Left ventricle myocardium superior (tissue), 1 donor: ENCODE measurements at regions not wholly inside any gene's neighbourhood (a gene's known extent, or its start where the extent isn't known, plus 50 kb on each side); places are given as distances from the start of the nearest gene placed in this dataset.

Experiments used
- ATAC-seq: fragments of 200-7000 bp; cut with Tn5 transposase; one replicate; pipeline ENCODE4 v1.9.1; 2020; ENCODE audit warnings: mild to moderate bottlenecking, moderate library complexity
- DNase-seq: peaks from one replicate; pipeline ENCODE4 v3.0.0-alpha.2; 2020
- intact Hi-C: fragments of 100-400 bp; cut with micrococcal nuclease; formaldehyde crosslinking; loops from one replicate; pipeline ENCODE4 v1.11.0; 2022
- donor health status: DM: no; HTN: yes; CAD: no; lungs with severe emphysema.

DNA sequence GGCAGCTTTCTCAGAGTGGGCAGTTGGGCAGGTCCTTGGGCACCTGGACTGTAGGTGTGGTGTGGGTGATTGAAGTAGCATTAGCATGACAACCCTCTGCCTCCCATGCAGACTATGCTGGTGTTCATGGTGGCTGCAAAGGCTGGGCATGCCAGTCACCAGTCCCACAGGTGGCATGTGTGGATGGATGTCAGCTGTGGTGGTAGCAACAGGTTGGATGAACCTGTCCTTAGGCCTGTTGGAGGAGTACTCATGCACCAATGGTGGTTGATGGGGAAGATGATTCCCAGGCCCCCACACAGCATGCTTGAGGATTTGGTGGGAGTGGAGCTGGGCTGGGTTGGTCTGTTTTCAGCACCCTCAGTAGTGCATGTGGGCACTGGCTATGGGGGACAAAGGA lies 251.1 kb downstream of the PAX1 start:
- no peak for ATAC-seq
- no peak for DNase-seq
- intact Hi-C loops: no loop called here

DNA sequence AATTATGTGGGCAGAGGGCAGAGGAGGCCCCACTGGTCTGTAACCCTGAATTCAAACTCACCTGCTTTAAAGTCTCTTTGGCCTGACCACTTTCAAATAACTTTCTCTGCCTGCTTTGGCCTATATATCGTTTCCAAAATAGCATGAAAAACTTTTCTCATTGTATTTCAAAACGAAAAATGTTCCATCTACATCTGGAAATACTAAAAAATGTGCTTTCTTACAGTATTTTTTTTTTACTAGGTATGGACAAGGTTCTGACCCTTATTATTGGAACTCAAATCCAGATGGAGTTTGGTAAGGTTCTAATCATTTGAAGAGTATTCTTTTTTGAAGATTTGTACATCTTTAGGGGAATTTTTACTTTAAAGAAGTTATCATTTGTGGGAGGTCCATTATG lies 241.9 kb downstream of the PAX1 start:
- DNase-seq: no peak
- intact Hi-C loops: no loop called here
- ATAC-seq: no peak

DNA sequence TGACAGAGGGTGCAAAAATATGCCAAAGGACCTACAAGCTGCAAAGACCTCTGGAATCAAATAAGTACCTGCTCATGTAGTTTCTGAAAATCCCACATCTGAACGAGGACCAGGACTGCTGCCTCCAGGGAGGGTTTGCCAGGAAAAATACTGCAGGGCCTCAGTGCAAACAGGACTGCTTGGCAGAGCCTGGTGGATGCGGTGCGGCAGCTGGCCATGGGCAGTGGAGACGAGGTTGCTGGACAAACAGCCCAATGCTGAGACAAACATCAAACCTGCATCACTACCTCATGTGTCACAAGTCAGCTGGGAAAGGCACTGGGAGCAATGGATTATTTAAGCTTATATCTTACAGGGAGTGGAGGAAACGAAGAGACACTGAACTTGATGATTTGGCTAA lies 238.8 kb downstream of the PAX1 start:
- intact Hi-C loops: no loop called here
- ATAC-seq (no peak), DNase-seq (no peak)

DNA sequence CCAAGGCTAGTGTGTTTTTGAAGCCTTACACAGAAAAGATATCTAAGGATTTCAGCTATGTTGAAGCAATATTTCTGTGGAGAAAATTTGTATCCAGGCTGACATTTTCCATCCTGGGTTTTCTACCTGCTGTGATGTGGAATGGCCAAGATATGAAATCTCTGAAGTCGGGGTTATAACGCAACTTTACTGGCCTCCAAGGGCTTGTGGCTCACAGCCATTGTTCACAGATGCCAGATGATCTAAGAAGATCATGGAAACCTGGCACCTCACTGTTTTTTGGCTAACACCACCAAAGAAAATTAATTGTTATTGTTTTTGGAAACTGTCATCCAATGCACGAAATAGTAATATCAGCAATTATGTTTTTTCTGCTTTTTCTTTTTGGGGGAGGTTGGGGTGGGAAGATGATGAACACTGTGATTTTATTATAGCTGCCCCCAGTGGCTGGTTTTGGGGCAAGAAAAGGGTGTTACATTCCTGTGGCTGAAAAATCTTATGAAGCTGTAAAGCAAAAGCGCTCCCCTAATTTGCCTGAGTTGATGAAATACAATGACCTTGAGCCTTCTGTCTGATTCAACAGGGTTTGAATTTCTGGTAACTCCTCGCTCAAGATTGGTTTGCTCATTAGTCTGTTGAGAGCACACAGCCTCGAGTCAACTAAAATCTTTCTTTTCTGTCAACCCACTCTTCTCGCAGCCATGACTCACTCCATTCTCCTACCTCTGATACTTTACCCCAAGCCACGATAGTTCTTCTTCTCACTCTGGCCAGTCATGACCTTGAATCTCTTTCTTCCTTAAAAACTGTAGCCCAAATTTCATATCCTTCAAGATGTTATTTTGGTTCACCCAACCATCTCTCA lies 236.7 kb downstream of the PAX1 start:
- no peak for ATAC-seq

DNA sequence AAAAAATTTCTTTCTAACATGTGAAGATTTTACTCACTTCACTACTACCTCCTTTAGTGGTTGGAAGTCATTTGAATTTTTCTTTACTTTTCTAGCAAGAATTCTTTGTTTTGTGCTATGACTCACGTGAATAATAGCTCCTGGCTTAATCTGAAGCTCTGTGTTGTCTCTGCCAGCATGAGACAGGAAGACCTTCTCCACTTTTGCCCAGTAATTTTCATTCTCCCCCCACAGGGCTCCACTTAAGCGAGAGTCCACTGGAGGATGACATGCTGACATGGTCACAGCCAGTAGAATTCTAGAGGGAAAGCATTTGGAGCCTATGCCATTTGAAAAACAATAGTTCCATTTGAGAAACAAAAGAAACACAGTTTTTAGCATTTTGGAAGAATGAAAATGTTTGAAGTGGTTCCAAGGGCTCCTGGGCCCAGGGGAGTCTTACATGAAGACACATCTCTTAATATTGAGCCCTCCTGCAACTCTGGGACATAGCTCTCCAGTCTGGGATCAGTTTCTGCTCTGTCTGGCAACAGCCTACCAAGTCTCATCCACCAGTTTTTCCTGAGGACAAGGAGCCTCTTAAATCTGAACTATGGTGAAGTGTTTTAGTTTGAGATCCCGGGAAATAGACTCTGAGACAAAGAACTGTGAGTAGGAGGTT lies 231.4 kb downstream of the PAX1 start:
- intact Hi-C loops: no loop called here
- ATAC-seq: no peak
- DNase-seq: no peak

More for the DNA sequence above, 236.7 kb downstream of the PAX1 start:
- no peak for DNase-seq
- intact Hi-C loops: no loop called here

DNA sequence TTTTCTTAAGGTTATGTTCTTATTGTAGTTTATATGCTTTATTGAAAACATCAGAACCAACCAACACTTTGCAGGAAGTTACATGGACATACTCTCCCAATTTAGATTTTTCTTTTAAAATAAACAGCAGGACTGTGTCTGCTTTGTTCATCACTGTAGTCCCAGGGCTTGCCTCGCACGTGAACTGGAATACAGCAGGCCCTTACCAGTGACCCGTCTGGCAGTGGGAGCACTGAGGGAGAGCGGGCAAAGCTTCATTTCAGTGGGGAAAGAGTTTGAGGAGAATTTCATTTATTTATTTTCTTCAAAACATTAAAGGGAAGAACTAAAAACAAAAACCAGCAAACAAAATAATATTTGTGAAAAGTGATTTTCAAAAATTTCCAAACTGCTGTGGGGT lies 230.8 kb downstream of the PAX1 start:
- intact Hi-C loops: no loop called here
- no peak for ATAC-seq
- DNase-seq: no peak

DNA sequence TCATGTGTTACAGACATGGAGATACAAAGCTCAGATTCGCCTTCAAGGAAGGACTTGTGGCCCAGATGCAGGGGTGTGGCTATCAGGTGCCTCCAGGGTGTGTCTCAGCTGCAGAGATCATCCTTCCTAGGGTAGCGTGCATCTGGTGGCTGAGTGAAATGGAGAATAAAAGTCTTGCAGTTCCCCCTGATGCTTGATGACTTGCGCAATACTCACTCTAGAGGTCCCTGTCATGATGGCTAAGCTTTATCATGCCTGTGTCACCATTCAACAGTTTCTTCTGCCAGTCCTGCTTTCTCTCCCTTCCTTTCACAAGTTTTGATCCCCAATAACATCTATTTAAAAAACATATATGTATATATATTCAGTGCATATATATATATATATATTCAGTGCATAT lies 228.1 kb downstream of the PAX1 start:
- DNase-seq: no peak
- ATAC-seq: no peak
- intact Hi-C loops: no loop called here

DNA sequence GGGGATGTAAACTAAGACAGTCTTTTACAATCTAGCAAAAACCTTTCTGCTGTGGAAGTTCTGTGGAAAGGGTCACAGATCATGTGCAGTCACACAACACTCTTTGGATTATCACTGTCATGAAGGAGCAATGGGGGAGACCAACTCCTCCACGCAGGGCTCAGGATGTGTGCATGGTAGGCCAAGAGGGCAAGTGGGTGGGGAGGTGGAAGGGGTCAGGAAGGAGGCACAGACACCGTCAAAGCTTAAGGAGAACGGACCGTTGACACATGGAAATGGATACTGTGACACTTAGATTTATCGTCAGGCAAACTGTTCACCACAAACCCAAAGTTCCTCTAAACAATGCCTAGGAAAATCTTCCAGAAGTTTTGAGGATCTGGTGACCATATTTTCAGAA lies 215.8 kb downstream of the PAX1 start:
- intact Hi-C loops: no loop called here
- DNase-seq (no peak), ATAC-seq (no peak)

DNA sequence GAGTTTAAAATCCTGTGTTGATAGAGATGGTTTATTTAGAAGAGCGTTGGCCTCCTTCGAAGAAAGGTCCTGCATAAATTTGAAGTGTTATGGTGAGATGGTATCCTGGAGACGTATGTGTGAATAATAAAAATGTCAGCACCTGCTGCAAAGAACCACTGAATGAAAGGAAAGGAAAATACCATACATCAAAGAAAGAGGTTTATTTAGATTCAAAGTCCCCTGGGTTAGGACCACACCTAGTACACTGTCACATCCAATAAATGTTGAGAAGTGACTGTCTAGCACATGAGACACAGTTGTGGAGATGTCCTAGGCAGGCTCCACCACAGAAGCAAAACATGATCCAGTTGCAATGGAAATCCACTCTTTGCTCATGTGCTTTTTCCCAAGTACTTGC lies 214.7 kb downstream of the PAX1 start:
- intact Hi-C loops: no loop called here
- ATAC-seq (no peak), DNase-seq (no peak)

DNA sequence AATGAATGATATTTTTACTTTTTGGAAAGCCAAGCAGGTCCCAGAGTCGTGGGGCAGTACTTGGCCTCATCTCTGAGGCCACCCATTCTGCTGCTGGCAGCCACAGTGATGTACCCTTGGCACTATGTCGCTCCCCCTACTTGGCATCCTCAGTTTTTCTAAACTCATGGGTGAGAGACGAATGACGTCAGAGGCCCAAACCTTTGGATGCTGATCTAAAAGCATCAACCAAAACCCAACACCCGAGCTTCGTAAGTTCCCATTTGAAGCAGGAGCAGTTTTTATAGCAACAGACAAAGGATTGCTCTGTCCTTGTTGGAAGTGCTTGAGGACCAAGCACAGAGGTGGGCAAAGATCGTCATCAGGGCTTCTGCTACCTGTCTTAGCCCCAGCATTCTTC lies 212.9 kb downstream of the PAX1 start:
- no peak for ATAC-seq
- intact Hi-C loops: no loop called here

DNA sequence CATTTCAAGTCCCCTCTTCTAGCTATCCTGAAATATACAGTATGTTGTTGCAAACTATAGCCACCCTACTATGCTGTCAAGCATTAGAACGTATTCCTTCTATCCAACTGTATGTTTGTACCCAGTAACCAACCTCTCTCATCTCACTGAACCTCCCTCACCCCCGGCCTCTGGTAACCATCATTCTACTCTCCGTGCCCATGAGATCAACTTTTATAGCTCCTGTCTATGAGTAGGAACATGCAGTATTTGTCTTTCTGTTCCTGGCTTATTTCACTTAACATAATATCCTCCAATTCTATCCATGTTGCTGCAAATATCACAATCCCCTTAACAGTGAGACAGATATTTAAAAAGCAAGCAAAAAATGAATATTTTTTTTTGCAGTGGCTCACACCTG lies 196.9 kb downstream of the PAX1 start:
- intact Hi-C loops: no loop called here
- ATAC-seq (no peak), DNase-seq (no peak)

More for the DNA sequence above, 212.9 kb downstream of the PAX1 start:
- no peak for DNase-seq

DNA sequence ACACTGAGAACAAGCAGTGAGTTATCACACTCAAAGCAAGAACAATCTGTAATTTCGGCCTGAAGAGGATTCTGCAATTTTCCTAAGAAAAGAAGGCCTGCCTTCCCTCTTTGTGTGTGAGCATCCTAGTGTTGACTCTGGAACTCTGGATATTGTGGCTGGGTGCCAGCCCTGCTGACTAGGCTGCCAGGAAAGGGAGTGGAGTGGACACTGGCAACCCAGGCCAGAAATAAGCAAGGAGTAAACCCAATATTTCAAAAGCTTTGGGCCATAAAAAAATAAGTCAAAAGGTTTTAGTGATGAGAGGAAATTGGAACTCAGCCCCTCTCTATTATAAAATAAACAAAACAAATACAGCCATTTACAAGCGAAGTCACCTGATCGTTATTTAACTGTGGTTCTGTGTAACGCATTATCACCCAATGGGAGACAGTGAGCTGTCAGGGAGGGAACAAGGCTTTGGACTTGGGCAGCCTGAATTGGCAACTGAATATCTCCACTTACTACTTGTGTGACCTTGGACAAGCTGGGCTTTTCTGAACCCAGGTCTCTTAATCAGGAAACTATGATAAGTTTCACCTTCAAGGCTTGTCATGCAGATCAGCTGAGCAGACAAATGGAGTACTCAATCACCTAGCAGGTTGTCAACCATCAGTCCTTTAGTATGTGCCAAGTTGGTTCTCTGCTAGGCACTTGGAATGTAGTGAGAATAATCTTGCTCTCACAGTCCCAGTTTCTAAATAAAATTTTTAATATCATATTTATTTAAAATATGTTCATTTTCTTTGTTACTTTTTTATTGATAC lies 196.2 kb downstream of the PAX1 start:
- DNase-seq: peak; percentile 66
- ATAC-seq: peak; percentile 93
- intact Hi-C loops: no loop called here

DNA sequence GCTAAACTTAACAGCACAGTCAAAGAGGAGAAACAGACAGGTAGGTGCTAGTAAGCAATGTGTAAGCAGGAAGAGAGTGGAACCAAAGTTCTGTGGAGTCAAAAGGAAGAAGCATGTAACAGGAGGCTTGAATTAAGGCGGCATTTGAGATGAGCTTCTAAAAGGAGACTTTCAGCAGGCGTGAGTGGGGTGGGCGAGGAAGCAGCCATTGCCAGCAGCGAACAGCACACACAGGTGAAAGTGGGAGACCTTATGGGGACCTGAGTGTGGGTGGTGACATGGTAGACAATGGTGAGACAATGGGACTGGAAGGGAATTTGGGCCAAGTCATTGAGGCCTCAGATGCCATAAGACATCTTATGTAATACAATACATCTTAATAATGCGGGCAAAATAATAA lies 195.0 kb downstream of the PAX1 start:
- intact Hi-C loops: no loop called here
- DNase-seq (no peak), ATAC-seq (no peak)

DNA sequence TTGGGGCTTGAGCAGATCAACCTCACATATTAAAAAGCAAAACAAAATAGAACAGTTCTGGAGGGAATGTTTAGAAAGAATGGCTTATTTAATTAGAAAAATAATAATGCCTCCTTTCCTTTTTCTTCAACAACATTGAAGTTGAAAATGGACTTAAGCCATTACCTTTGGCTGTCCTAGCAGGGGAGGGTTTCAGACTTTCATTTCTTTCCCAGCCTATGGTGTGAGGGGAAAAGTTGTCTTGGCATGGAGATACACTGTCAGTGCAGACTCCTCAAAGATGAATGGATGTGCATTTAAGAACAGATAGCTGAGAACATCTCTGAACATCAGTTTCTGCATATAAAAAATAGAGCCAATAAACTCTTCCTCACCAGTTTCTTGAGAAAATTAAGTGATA lies 169.5 kb downstream of the PAX1 start:
- intact Hi-C loops: no loop called here
- ATAC-seq (no peak), DNase-seq (no peak)

DNA sequence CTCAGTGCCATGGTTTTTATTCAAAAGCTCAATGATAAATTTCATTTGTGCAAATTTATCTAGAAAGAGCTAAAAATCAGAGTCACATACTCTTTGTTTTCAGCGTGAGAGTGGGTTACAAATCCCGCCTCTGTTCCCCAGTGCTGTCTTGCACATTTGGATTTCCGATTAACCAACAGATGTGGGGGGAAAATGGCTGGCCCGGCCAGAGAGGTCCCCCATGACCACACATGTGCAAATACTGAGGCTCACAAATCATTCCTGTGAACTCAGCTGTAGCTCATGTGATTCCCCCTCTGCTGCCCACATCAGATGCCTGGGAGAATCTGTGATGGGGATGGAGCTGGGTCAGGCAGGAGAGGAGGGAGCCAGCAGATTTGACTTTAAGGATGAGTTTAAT lies 168.7 kb downstream of the PAX1 start:
- intact Hi-C loops: no loop called here

DNA sequence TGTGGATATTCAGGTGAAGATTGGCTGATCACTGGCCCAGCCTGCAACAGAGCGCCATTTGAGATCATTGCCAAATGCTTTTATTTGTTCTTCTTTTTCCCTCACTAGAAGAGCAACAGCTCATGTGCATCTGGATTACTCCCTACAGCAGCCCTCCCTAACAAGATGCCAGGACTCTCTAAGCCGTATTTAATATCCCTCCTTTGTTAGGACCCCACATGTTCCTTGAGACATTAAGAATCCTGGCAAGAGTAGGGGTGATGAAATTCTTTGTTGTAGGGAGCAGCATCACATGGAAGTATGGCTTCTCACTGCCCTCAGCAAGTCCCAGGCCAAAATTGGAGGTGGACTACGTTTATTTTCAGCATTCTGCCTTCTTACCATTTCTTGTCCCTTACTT lies 167.8 kb downstream of the PAX1 start:
- intact Hi-C loops: no loop called here
- DNase-seq: no peak
- no peak for ATAC-seq

More for the DNA sequence above, 168.7 kb downstream of the PAX1 start:
- no peak for ATAC-seq
- DNase-seq: no peak

DNA sequence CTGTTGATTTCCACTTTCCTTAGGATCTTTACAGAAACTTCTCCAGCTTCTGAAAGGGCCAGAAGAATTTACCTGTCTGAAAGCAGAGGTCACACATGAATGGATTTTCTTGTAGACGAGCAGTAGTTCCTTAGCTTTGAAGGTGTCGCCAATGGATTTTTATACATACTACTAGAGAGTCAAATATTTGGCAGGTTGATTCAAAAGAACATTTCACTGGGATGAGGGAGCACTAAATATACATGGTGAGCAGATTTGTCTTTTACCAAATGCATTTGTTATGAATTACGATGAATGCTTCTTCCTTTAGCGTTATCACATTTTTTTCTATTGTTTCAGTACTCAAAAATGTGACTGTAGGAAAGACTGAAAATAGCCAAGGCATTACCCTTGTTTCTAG lies 162.3 kb downstream of the PAX1 start:
- DNase-seq (no peak), ATAC-seq (no peak)
- intact Hi-C loops: no loop called here

DNA sequence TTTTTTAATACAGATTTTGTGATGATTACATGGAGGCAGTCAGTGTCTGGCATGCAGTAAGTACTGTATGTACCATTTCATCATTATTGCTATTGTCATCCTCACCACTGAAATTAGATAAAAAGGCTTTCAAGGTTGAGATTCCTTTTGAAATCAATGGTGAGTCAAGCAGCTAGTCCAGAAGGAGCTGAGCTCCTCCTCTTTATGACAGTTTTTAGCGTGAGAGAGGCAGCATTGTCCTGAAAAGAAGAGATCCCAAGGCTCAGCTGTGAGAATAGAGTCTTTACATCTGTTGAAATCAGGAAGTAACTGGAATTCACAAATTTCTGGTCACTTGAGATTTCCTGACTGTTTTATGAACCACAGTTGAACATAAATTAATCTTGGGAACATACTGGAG lies 161.9 kb downstream of the PAX1 start:
- intact Hi-C loops: no loop called here

DNA sequence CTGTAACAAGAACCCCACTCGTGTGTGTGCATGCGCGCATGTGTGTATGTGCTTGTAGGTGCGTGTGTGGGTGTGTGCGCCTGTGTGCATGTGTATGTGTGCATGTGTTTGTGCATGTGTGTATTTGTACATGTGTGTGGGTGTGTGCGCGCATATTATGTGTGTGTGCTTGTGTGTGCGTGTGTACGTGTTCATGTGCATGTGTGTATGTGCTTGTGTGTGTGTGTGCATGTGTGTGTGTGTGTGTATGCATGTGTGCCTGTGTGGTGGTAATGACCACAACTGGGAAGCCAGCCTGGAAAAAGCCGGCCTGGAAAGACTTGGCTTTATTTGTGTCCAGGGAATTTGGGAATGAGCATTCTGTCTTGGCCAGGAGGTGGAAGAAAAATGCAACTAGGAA lies 157.5 kb downstream of the PAX1 start:
- intact Hi-C loops: no loop called here
- DNase-seq (no peak), ATAC-seq (no peak)

More for the DNA sequence above, 161.9 kb downstream of the PAX1 start:
- ATAC-seq (no peak), DNase-seq (no peak)

DNA sequence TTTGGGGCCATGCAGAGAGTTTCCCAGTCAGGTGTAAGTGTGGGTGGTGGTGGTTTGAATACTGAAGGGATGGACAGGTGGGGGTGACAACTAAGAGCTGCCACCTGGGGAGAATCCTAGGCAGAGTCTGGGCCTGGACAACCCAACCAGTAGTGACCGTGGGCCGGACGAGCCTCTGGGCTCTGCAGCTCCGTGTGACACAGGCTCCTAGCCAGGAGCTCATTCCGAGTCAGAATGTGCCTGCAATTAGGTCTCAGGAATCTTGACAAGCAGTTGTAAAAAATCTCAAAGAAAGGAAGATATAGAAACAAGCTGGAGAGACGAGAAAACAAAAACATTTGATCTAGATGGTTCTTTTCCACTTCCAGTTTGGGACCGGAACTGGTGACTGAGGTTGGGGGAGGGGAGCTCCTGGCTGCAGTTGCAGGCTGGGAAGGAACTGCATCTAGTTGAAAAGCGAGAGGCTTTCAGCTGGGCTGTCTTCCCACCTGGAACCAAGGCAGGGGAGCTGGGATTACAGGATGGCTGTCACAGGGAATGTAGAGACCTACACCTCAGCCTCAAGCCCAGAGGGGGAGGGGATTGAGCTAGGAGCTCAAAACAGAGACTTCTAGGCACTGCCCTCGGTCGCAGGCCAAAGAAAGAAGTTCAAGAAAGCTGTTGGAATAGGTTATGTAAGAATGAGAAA lies 156.9 kb downstream of the PAX1 start:
- no peak for DNase-seq
- ATAC-seq: no peak
- intact Hi-C loops: no loop called here
